Astrocyte of the cerebellum (primary cell): ENCODE measurements at regions not wholly inside any gene's neighbourhood (a gene's known extent, or its start where the extent isn't known, plus 50 kb on each side); places are given as distances from the start of the nearest gene placed in this dataset.
"Not testable (repeated sequence)": the region's sequence is repeated elsewhere in the genome, so short reads cannot be mapped to it uniquely, and the experiment has no call there.

Source experiments
- DNase-seq: peaks from one replicate; pipeline ENCODE4 v3.0.0-alpha.2; 2011; ENCODE audit warnings: low read depth
- H3K4me3 ChIP-seq: 2 replicates; pipeline ENCODE4 v1.5.1; 2011; ENCODE audit warnings: mild to moderate bottlenecking, low read depth, low read length, moderate library complexity
- in situ Hi-C: cut with HindIII; loops from 2 replicates; pipeline ENCODE4 v1.10.0; 2017; ENCODE audit warnings: low sequenced_read_pairs
- TF ChIP-seq, protein P1 (sequence below): IDR thresholded peaks from 2 replicates; pipeline ENCODE4 v1.5.1; 2012; ENCODE audit warnings: low read length, low read depth, moderate library complexity, mild to moderate bottlenecking; ENCODE audit errors: missing control alignments

GRCh38 chrX:113802837-113803236 is 781.0 kb upstream of the HTR2C start:
- no peak for DNase-seq
- TF ChIP-seq, protein P1, sequence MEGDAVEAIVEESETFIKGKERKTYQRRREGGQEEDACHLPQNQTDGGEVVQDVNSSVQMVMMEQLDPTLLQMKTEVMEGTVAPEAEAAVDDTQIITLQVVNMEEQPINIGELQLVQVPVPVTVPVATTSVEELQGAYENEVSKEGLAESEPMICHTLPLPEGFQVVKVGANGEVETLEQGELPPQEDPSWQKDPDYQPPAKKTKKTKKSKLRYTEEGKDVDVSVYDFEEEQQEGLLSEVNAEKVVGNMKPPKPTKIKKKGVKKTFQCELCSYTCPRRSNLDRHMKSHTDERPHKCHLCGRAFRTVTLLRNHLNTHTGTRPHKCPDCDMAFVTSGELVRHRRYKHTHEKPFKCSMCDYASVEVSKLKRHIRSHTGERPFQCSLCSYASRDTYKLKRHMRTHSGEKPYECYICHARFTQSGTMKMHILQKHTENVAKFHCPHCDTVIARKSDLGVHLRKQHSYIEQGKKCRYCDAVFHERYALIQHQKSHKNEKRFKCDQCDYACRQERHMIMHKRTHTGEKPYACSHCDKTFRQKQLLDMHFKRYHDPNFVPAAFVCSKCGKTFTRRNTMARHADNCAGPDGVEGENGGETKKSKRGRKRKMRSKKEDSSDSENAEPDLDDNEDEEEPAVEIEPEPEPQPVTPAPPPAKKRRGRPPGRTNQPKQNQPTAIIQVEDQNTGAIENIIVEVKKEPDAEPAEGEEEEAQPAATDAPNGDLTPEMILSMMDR = no peak
- H3K4me3 ChIP-seq = no peak overlapping the region
- in situ Hi-C loops = no loop called here

- in situ Hi-C loops = no loop called here
- no peak overlapping the region for H3K4me3 ChIP-seq
- DNase-seq = no peak
- TF ChIP-seq, protein P1 = no peak
These were observed 782.9 kb upstream of the HTR2C start for GRCh38 chrX:113800955-113801354.

- DNase-seq = no peak
- in situ Hi-C loops = no loop called here
- TF ChIP-seq, protein P1 = no peak
- no peak overlapping the region for H3K4me3 ChIP-seq
These were observed 790.3 kb upstream of the HTR2C start for GRCh38 chrX:113793563-113793962.

DNA sequence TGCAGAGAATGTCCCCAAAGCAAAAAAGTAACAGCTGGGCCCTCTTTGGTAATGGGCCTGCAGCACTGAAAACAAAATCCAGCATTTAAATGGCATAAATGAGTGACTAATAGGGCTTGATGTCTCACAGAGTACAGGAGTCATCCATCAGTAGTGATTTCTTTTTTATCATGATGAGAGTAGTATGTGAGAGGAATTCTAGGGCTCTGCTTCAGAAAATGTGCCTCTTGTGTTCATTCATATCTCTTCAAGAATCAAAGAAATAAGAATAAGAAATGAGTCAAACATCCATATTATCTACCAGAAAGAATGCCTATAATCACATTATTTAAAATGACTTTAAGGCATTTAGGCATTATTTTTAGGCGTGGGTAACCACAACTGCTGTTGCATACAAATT is 792.9 kb upstream of the HTR2C start:
- TF ChIP-seq, protein P1 = no peak
- in situ Hi-C loops = no loop called here
- H3K4me3 ChIP-seq = no peak overlapping the region
- DNase-seq = no peak

GRCh38 chrX:113784754-113785153 is 799.1 kb upstream of the HTR2C start:
- H3K4me3 ChIP-seq, DNase-seq, in situ Hi-C loops: not testable (repeated sequence)

DNA sequence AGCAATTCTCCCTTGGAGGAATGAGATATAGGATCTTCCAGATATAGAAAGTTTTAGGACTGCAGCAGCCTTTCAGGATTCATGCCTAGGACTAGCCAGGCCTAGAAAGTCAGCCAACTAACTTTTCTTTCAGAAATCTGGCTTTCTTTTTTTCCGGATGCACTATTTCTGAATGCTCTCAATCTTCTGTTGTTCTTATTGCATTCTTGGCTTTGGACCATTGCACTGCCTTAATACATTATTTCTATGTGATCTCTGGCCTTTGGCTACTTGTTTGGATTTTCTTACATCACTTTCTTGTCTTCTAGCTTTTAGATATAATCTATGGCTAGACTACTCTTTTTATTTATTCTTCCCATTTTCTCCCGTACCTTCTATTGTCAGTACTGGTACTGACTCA is 813.1 kb upstream of the HTR2C start:
- DNase-seq = no peak
- in situ Hi-C loops = no loop called here
- TF ChIP-seq, protein P1 = no peak
- no peak overlapping the region for H3K4me3 ChIP-seq

GRCh38 chrX:113770071-113770470 is 813.8 kb upstream of the HTR2C start:
- in situ Hi-C loops = no loop called here
- TF ChIP-seq, protein P1 = no peak
- no peak overlapping the region for H3K4me3 ChIP-seq
- DNase-seq = no peak
